H9 (cell line): ENCODE measurements at regions not wholly inside any gene's neighbourhood (a gene's known extent, or its start where the extent isn't known, plus 50 kb on each side); places are given as distances from the start of the nearest gene placed in this dataset.

ENCODE experiments used
- DNase-seq: peaks from one replicate; pipeline ENCODE4 v3.0.0-alpha.2; 2017
- H2AFZ ChIP-seq: one replicate; pipeline ENCODE4 v1.6.1; 2013; ENCODE audit warnings: mild to moderate bottlenecking, low read length, control low read depth, moderate library complexity
- H2AK5ac ChIP-seq: 2 replicates; pipeline ENCODE4 v1.6.1; 2013; ENCODE audit warnings: low read length, control low read depth, mixed read lengths; ENCODE audit not compliant: insufficient read length
- H2BK120ac ChIP-seq: one replicate; pipeline ENCODE4 v1.6.1; 2013; ENCODE audit warnings: low read depth, mild to moderate bottlenecking, low read length, control low read depth, inconsistent platforms; ENCODE audit not compliant: poor library complexity, severe bottlenecking
- H2BK12ac ChIP-seq: 2 replicates; pipeline ENCODE4 v1.6.1; 2013; ENCODE audit warnings: low read length, control low read depth, mixed read lengths, low read depth; ENCODE audit not compliant: insufficient read length
- H2BK15ac ChIP-seq: 2 replicates; pipeline ENCODE4 v1.6.1; 2013; ENCODE audit warnings: low read depth, low read length, control low read depth
- H2BK20ac ChIP-seq: one replicate; pipeline ENCODE4 v1.6.1; 2013; ENCODE audit warnings: low read depth, mild to moderate bottlenecking, low read length, control low read depth, inconsistent platforms; ENCODE audit not compliant: poor library complexity, severe bottlenecking
- H2BK5ac ChIP-seq: 2 replicates; pipeline ENCODE4 v1.6.1; 2013; ENCODE audit warnings: low read length, control low read depth, mixed read lengths; ENCODE audit not compliant: insufficient read length
- H3K14ac ChIP-seq: 2 replicates; pipeline ENCODE4 v1.6.1; 2013; ENCODE audit warnings: low read length, control low read depth; ENCODE audit not compliant: insufficient read depth
- H3K18ac ChIP-seq: 2 replicates; pipeline ENCODE4 v1.6.1; 2013; ENCODE audit warnings: low read depth, mild to moderate bottlenecking, mixed read lengths, low read length, control low read depth; ENCODE audit not compliant: insufficient read length
- H3K23ac ChIP-seq: 2 replicates; pipeline ENCODE4 v1.6.1; 2013; ENCODE audit warnings: low read length, control low read depth, mixed read lengths, low read depth; ENCODE audit not compliant: insufficient read length
- H3K23me2 ChIP-seq: 2 replicates; pipeline ENCODE4 v1.6.1; 2013; ENCODE audit warnings: low read depth, mild to moderate bottlenecking, mixed read lengths, low read length, control low read depth; ENCODE audit not compliant: insufficient read length, poor library complexity, severe bottlenecking
- H3K27ac ChIP-seq: 2 replicates; pipeline ENCODE4 v1.5.1; 2013; ENCODE audit warnings: low read length, control low read depth, mixed read lengths, low read depth; ENCODE audit not compliant: insufficient read length
- H3K27me3 ChIP-seq: 2 replicates; pipeline ENCODE4 v1.6.1; 2013; ENCODE audit warnings: low read length, control low read depth, inconsistent platforms; ENCODE audit not compliant: insufficient read depth
- H3K4ac ChIP-seq: 2 replicates; pipeline ENCODE4 v1.6.1; 2013; ENCODE audit warnings: low read depth, mild to moderate bottlenecking, control low read depth, inconsistent platforms, low read length, moderate library complexity
- H3K4me1 ChIP-seq: 2 replicates; pipeline ENCODE4 v1.6.1; 2013; ENCODE audit warnings: low read length, control low read depth, inconsistent platforms; ENCODE audit not compliant: insufficient read depth
- H3K4me2 ChIP-seq: 2 replicates; pipeline ENCODE4 v1.6.1; 2013; ENCODE audit warnings: low read length, control low read depth, mixed read lengths; ENCODE audit not compliant: insufficient read length, insufficient read depth
- H3K56ac ChIP-seq: 2 replicates; pipeline ENCODE4 v1.6.1; 2013; ENCODE audit warnings: low read depth, mild to moderate bottlenecking, mixed read lengths, low read length, control low read depth; ENCODE audit not compliant: insufficient read length
- H3K79me1 ChIP-seq: 2 replicates; pipeline ENCODE4 v1.6.1; 2013; ENCODE audit warnings: low read depth, mild to moderate bottlenecking, moderate library complexity, low read length, control low read depth, inconsistent platforms; ENCODE audit not compliant: insufficient read depth, poor library complexity, severe bottlenecking
- H3K79me2 ChIP-seq: 2 replicates; pipeline ENCODE4 v1.6.1; 2013; ENCODE audit warnings: low read length, control low read depth, inconsistent platforms; ENCODE audit not compliant: insufficient read depth
- H3K9ac ChIP-seq: 2 replicates; pipeline ENCODE4 v1.6.1; 2013; ENCODE audit warnings: low read length, control low read depth, mixed read lengths; ENCODE audit not compliant: insufficient read length; ENCODE audit errors: extremely low read depth
- H3K9me3 ChIP-seq: one replicate; pipeline ENCODE4 v1.6.1; 2013; ENCODE audit warnings: low read depth, low read length, inconsistent platforms; ENCODE audit not compliant: control insufficient read depth
- H3T11ph ChIP-seq: one replicate; pipeline ENCODE4 v1.6.1; 2013; ENCODE audit warnings: mild to moderate bottlenecking, low read length, control low read depth, inconsistent platforms
- H4K20me1 ChIP-seq: one replicate; pipeline ENCODE4 v1.6.1; 2013; ENCODE audit not compliant: control insufficient read depth, insufficient read length, insufficient read depth
- H4K5ac ChIP-seq: 2 replicates; pipeline ENCODE4 v1.6.1; 2013; ENCODE audit warnings: low read depth, mild to moderate bottlenecking, mixed read lengths, low read length, control low read depth; ENCODE audit not compliant: insufficient read length
- H4K8ac ChIP-seq: replicated peaks from 2 replicates; pipeline ENCODE4 v1.6.1; 2013; ENCODE audit warnings: low read length, control low read depth, mixed read lengths, low read depth; ENCODE audit not compliant: insufficient read length
- H4K91ac ChIP-seq: 2 replicates; pipeline ENCODE4 v1.6.1; 2013; ENCODE audit warnings: low read depth, mild to moderate bottlenecking, moderate library complexity, mixed read lengths, low read length, control low read depth; ENCODE audit not compliant: insufficient read length
- H3K27ac Mint-ChIP-seq, 3 experiments: 2 replicates in 2 of 3; 3 replicates in 1 of 3; pipeline ENCODE4 v1.8.0; 2020 to 2021; ENCODE audit warnings: mixed read lengths in 3 of 3, mild to moderate bottlenecking in 1 of 3, moderate library complexity in 1 of 3
- H3K27me3 Mint-ChIP-seq: 2 replicates; pipeline ENCODE4 v1.8.0; 2021; ENCODE audit warnings: low read depth, mild to moderate bottlenecking, moderate library complexity, mixed read lengths
- H3K36me3 Mint-ChIP-seq, 3 experiments: 2 replicates in 2 of 3; 3 replicates in 1 of 3; pipeline ENCODE4 v1.8.0; 2020 to 2021; ENCODE audit warnings: low read depth in 3 of 3, mixed read lengths in 3 of 3; ENCODE audit not compliant: insufficient read depth in 1 of 3
- H3K4me1 Mint-ChIP-seq, 2 experiments: 2 replicates each; pipeline ENCODE4 v1.8.0; 2020; ENCODE audit warnings: mixed read lengths in 2 of 2
- H3K4me3 Mint-ChIP-seq, 2 experiments: 2 replicates in 1 of 2; 3 replicates in 1 of 2; pipeline ENCODE4 v1.8.0; 2020 to 2021; ENCODE audit warnings: mild to moderate bottlenecking in 2 of 2, mixed read lengths in 2 of 2, moderate library complexity in 1 of 2
- H3K9me3 Mint-ChIP-seq, 2 experiments: 2 replicates in 1 of 2; 3 replicates in 1 of 2; pipeline ENCODE4 v1.8.0; 2020; ENCODE audit warnings: mild to moderate bottlenecking in 2 of 2, mixed read lengths in 2 of 2, moderate library complexity in 1 of 2
- WGBS: extraction: QIAGEN DNeasy Blood & Tissue Kit; methylation state at CpG from one replicate; pipeline ENCODE4 v1.1.7; 2013; ENCODE audit warnings: missing lambda C conversion rate, low lambda C conversion rate, mixed read lengths; ENCODE audit not compliant: insufficient read length; ENCODE audit errors: extremely low coverage; 5-methylcytosine and 5-hydroxymethylcytosine counted together
- TF ChIP-seq, protein P1 (sequence below): fragments of 200-600 bp; sonication (generic); conservative IDR thresholded peaks from 3 replicates; pipeline ENCODE4 v1.8.0; 2021; ENCODE audit warnings: antibody characterized with exemption, mild to moderate bottlenecking

DNA sequence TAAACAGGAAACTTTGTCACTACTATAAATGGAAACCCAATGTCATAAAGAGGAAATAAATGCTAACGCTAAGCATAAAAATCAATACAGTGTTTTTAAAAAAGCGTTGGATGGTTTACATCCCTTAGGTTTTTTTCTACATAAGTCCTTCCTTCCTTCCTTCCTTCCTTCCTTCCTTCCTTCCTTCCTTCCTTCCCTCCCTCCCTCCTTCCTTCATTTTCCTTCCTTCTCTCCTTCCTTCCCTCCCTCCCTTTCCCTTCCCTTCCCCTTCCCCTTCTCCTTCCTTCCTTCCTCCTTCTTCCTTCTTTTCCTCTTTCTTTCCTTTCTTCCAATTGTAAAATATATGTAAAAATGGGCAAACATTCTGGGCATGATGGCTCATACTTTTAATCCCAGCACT, 108.3 kb downstream of the HAPSTR1 start:
- H3K4ac ChIP-seq: no peak overlapping the region
- H3K36me3 Mint-ChIP-seq: peaks cover 0 to 5% (median 0%) of the 10 kb centered on the region in 3 experiments; a peak in 2 of 7 replicates
- H3K79me1 ChIP-seq: no peaks in the 10 kb centered on the region
- no peak overlapping the region for H4K8ac ChIP-seq
- no peak overlapping the region for H3K27ac Mint-ChIP-seq
- H3K23me2 ChIP-seq: no peaks in the 10 kb centered on the region
- H3K56ac ChIP-seq: no peak overlapping the region
- H3K9me3 Mint-ChIP-seq: peaks cover 5 to 15% of the 10 kb centered on the region in 2 experiments
- no peak overlapping the region for H3K4me3 Mint-ChIP-seq
- H2BK20ac ChIP-seq: no peak overlapping the region
- DNase-seq: no peak
- no peak overlapping the region for H3T11ph ChIP-seq
- no peak overlapping the region for H2AFZ ChIP-seq
- H3K27me3 ChIP-seq: no peaks in the 10 kb centered on the region
- no peak overlapping the region for H2BK5ac ChIP-seq
- H4K5ac ChIP-seq: no peak overlapping the region
- TF ChIP-seq, protein P1, sequence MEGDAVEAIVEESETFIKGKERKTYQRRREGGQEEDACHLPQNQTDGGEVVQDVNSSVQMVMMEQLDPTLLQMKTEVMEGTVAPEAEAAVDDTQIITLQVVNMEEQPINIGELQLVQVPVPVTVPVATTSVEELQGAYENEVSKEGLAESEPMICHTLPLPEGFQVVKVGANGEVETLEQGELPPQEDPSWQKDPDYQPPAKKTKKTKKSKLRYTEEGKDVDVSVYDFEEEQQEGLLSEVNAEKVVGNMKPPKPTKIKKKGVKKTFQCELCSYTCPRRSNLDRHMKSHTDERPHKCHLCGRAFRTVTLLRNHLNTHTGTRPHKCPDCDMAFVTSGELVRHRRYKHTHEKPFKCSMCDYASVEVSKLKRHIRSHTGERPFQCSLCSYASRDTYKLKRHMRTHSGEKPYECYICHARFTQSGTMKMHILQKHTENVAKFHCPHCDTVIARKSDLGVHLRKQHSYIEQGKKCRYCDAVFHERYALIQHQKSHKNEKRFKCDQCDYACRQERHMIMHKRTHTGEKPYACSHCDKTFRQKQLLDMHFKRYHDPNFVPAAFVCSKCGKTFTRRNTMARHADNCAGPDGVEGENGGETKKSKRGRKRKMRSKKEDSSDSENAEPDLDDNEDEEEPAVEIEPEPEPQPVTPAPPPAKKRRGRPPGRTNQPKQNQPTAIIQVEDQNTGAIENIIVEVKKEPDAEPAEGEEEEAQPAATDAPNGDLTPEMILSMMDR: no peak
- no peaks in the 10 kb centered on the region for H4K20me1 ChIP-seq
- no peaks in the 10 kb centered on the region for H3K79me2 ChIP-seq
- no peak overlapping the region for H4K91ac ChIP-seq
- peaks cover 10% of the 10 kb centered on the region for H3K27me3 Mint-ChIP-seq
- no peaks in the 10 kb centered on the region for H3K4me1 Mint-ChIP-seq
- H2BK15ac ChIP-seq: no peak overlapping the region
- H3K23ac ChIP-seq: no peak overlapping the region
- H2BK12ac ChIP-seq: no peak overlapping the region
- H3K18ac ChIP-seq: no peak overlapping the region
- no peak overlapping the region for H3K4me2 ChIP-seq
- WGBS: no CpG with 5 or more reads among the region's 2 CpGs
- no peaks in the 10 kb centered on the region for H3K9me3 ChIP-seq
- no peak overlapping the region for H2BK120ac ChIP-seq
- H2AK5ac ChIP-seq: no peak overlapping the region
- no peaks in the 10 kb centered on the region for H3K4me1 ChIP-seq
- no peak overlapping the region for H3K9ac ChIP-seq
- no peak overlapping the region for H3K27ac ChIP-seq
- H3K14ac ChIP-seq: no peak overlapping the region
